Left ventricle myocardium inferior (tissue), 1 donor: ENCODE measurements at regions not wholly inside any gene's neighbourhood (a gene's known extent, or its start where the extent isn't known, plus 50 kb on each side); places are given as distances from the start of the nearest gene placed in this dataset.

ENCODE experiments used
- DNase-seq: peaks from one replicate; pipeline ENCODE4 v3.0.0-alpha.2; 2020
- H3K27ac ChIP-seq: fragments of 200-600 bp; replicated peaks from 2 replicates; pipeline ENCODE4 v1.8.0; 2021
- H3K27me3 ChIP-seq: fragments of 200-600 bp; 2 replicates; pipeline ENCODE4 v1.8.0; 2021; ENCODE audit warnings: low read depth
- H3K36me3 ChIP-seq: fragments of 200-600 bp; 2 replicates; pipeline ENCODE4 v1.8.0; 2021
- H3K4me1 ChIP-seq: fragments of 200-600 bp; 2 replicates; pipeline ENCODE4 v1.8.0; 2021
- H3K4me3 ChIP-seq: fragments of 200-600 bp; 2 replicates; pipeline ENCODE4 v1.8.0; 2021; ENCODE audit warnings: mild to moderate bottlenecking, moderate library complexity
- H3K9me3 ChIP-seq: fragments of 200-600 bp; replicated peaks from 2 replicates; pipeline ENCODE4 v1.8.0; 2021
- CTCF ChIP-seq: fragments of 200-600 bp; IDR thresholded peaks from 2 replicates; pipeline ENCODE4 v1.8.0; 2021; ENCODE audit warnings: antibody characterized with exemption, mild to moderate bottlenecking, borderline replicate concordance
- intact Hi-C: fragments of 100-400 bp; cut with micrococcal nuclease; formaldehyde crosslinking; loops from one replicate; pipeline ENCODE4 v1.11.0; 2022
- donor health status: DM: no; HTN: yes; CAD: no; lungs with severe emphysema.

GRCh38 chr6:156031516-156031915 is 575.9 kb upstream of the NOX3 start:
- no peak overlapping the region for H3K4me3 ChIP-seq
- TF ChIP-seq CTCF: no peak
- no peaks in the 10 kb centered on the region for H3K4me1 ChIP-seq
- H3K9me3 ChIP-seq: peaks cover 15% of the 10 kb centered on the region
- intact Hi-C loops: no loop called here
- DNase-seq: no peak
- H3K27me3 ChIP-seq: no peaks in the 10 kb centered on the region
- no peaks in the 10 kb centered on the region for H3K36me3 ChIP-seq
- H3K27ac ChIP-seq: no peak overlapping the region

- Histone ChIP-seq H3K36me3 (no peaks in the 10 kb centered on the region), H3K27me3 (no peaks in the 10 kb centered on the region), H3K4me3 (no peak overlapping the region), H3K27ac (no peak overlapping the region), H3K4me1 (no peaks in the 10 kb centered on the region), H3K9me3 (peaks cover 26% of the 10 kb centered on the region)
- intact Hi-C loops: no loop called here
- no peak for TF ChIP-seq CTCF
- no peak for DNase-seq
Observed at GRCh38 chr6:156030053-156030452, 574.4 kb upstream of the NOX3 start.

- intact Hi-C loops: no loop called here
- Histone ChIP-seq H3K9me3 (peaks cover 32% of the 10 kb centered on the region), H3K27ac (no peak overlapping the region), H3K4me1 (no peaks in the 10 kb centered on the region), H3K36me3 (no peaks in the 10 kb centered on the region), H3K4me3 (no peak overlapping the region), H3K27me3 (no peaks in the 10 kb centered on the region)
- no peak for TF ChIP-seq CTCF
- no peak for DNase-seq
Observed at GRCh38 chr6:156029286-156029985, 573.8 kb upstream of the NOX3 start.

- H3K27ac ChIP-seq: no peak overlapping the region
- H3K4me3 ChIP-seq: no peak overlapping the region
- intact Hi-C loops: no loop called here
- H3K27me3 ChIP-seq: no peaks in the 10 kb centered on the region
- peaks cover 36% of the 10 kb centered on the region for H3K9me3 ChIP-seq
- no peaks in the 10 kb centered on the region for H3K36me3 ChIP-seq
- DNase-seq: no peak
- no peak for TF ChIP-seq CTCF
- no peaks in the 10 kb centered on the region for H3K4me1 ChIP-seq
Observed at GRCh38 chr6:156028335-156029131, 572.9 kb upstream of the NOX3 start.

- no peak overlapping the region for H3K4me3 ChIP-seq
- H3K4me1 ChIP-seq: no peaks in the 10 kb centered on the region
- intact Hi-C loops: no loop called here
- TF ChIP-seq CTCF: no peak
- H3K27me3 ChIP-seq: no peaks in the 10 kb centered on the region
- H3K36me3 ChIP-seq: no peaks in the 10 kb centered on the region
- no peak overlapping the region for H3K27ac ChIP-seq
- H3K9me3 ChIP-seq: peaks cover 31% of the 10 kb centered on the region
- DNase-seq: no peak
Observed at GRCh38 chr6:156027248-156027626, 571.6 kb upstream of the NOX3 start.
